OCI-LY3 (cell line): ENCODE measurements at regions not wholly inside any gene's neighbourhood (a gene's known extent, or its start where the extent isn't known, plus 50 kb on each side); places are given as distances from the start of the nearest gene placed in this dataset.

Experiments
- H2AFZ ChIP-seq: fragments of 200-600, 300-600 bp; shearing (Covaris generic); 2 replicates; pipeline ENCODE4 v1.6.0; 2014; ENCODE audit warnings: antibody characterized with exemption, low read depth, low read length
- H3K27ac ChIP-seq: fragments of 200-600, 300-600 bp; sonication (generic); 2 replicates; pipeline ENCODE4 v1.5.1; 2014; ENCODE audit warnings: mild to moderate bottlenecking, low read length, moderate library complexity, mixed read lengths
- H3K27me3 ChIP-seq: fragments of 200-600, 300-600 bp; sonication (generic); 2 replicates; pipeline ENCODE4 v1.6.1; 2014; ENCODE audit warnings: low read depth, low read length, mixed read lengths
- H3K36me3 ChIP-seq: fragments of 200-600, 300-600 bp; sonication (generic); replicated peaks from 2 replicates; pipeline ENCODE3; 2014; ENCODE audit warnings: low read depth, low read length, mixed read lengths
- H3K4me1 ChIP-seq: fragments of 300-600, 200-600 bp; sonication (generic); 2 replicates; pipeline ENCODE4 v1.6.1; 2014; ENCODE audit warnings: low read length, mixed read lengths
- H3K4me2 ChIP-seq: fragments of 200-600, 300-600 bp; sonication (generic); 2 replicates; pipeline ENCODE4 v1.6.1; 2014; ENCODE audit warnings: low read length, mixed read lengths
- H3K4me3 ChIP-seq: fragments of 300-600, 200-600 bp; sonication (generic); 2 replicates; pipeline ENCODE4 v1.5.1; 2014; ENCODE audit warnings: antibody characterized with exemption, mild to moderate bottlenecking, low read length, moderate library complexity
- H3K79me2 ChIP-seq: fragments of 300-600, 200-600 bp; shearing (Covaris generic); 2 replicates; pipeline ENCODE4 v1.6.1; 2014; ENCODE audit warnings: mild to moderate bottlenecking, low read length, mixed read lengths
- H3K9ac ChIP-seq: fragments of 300-600, 200-600 bp; shearing (Covaris generic); 2 replicates; pipeline ENCODE4 v1.6.0; 2014; ENCODE audit warnings: mild to moderate bottlenecking, low read length, moderate library complexity
- H3K9me3 ChIP-seq: fragments of 200-600, 300-600 bp; shearing (Covaris generic); 2 replicates; pipeline ENCODE4 v1.6.1; 2014; ENCODE audit warnings: low read length, mixed read lengths; ENCODE audit not compliant: insufficient read depth
- H4K20me1 ChIP-seq: fragments of 200-600, 300-600 bp; sonication (generic); 2 replicates; pipeline ENCODE4 v1.6.1; 2016; ENCODE audit warnings: low read length, mixed read lengths; ENCODE audit not compliant: insufficient read depth
- CTCF ChIP-seq: fragments of 200-600, 300-600 bp; sonication (generic); IDR thresholded peaks from 2 replicates; pipeline ENCODE4 v1.5.1; 2014; ENCODE audit warnings: antibody characterized with exemption, low read length, low read depth
- EZH2phosphoT487 ChIP-seq: fragments of 200-600 bp; shearing (Covaris generic); IDR thresholded peaks from 2 replicates; pipeline ENCODE4 v1.6.1; 2018; ENCODE audit warnings: antibody characterized with exemption, mixed run types, low read depth

- no peaks in the 10 kb centered on the region for H3K4me1 ChIP-seq
- no peaks in the 10 kb centered on the region for H4K20me1 ChIP-seq
- H3K36me3 ChIP-seq = no peaks in the 10 kb centered on the region
- no peaks in the 10 kb centered on the region for H3K79me2 ChIP-seq
- H3K9ac ChIP-seq = no peak overlapping the region
- no peak overlapping the region for H2AFZ ChIP-seq
- no peaks in the 10 kb centered on the region for H3K9me3 ChIP-seq
- H3K27ac ChIP-seq = no peak overlapping the region
- no peak for TF ChIP-seq EZH2phosphoT487
- no peak for TF ChIP-seq CTCF
- H3K4me3 ChIP-seq = no peak overlapping the region
- no peaks in the 10 kb centered on the region for H3K27me3 ChIP-seq
- H3K4me2 ChIP-seq = no peak overlapping the region
Observed at GRCh38 chr7:124688991-124689390, 76.6 kb downstream of the GPR37 start.

GRCh38 chr7:124686543-124687171 is 78.9 kb downstream of the GPR37 start:
- H3K9me3 ChIP-seq = no peaks in the 10 kb centered on the region
- H3K36me3 ChIP-seq = no peaks in the 10 kb centered on the region
- H3K79me2 ChIP-seq = no peaks in the 10 kb centered on the region
- no peak overlapping the region for H3K4me3 ChIP-seq
- H2AFZ ChIP-seq = no peak overlapping the region
- H3K27me3 ChIP-seq = no peaks in the 10 kb centered on the region
- TF ChIP-seq CTCF = no peak
- no peak for TF ChIP-seq EZH2phosphoT487
- H4K20me1 ChIP-seq = no peaks in the 10 kb centered on the region
- H3K4me1 ChIP-seq = no peaks in the 10 kb centered on the region
- no peak overlapping the region for H3K9ac ChIP-seq
- H3K27ac ChIP-seq = no peak overlapping the region
- no peak overlapping the region for H3K4me2 ChIP-seq

GRCh38 chr7:124681946-124682345 is 83.6 kb downstream of the GPR37 start:
- no peaks in the 10 kb centered on the region for H4K20me1 ChIP-seq
- no peaks in the 10 kb centered on the region for H3K27me3 ChIP-seq
- H3K9ac ChIP-seq = no peak overlapping the region
- TF ChIP-seq CTCF (no peak), EZH2phosphoT487 (no peak)
- no peak overlapping the region for H3K4me3 ChIP-seq
- H3K27ac ChIP-seq = no peak overlapping the region
- H3K4me1 ChIP-seq = no peaks in the 10 kb centered on the region
- no peaks in the 10 kb centered on the region for H3K36me3 ChIP-seq
- no peak overlapping the region for H2AFZ ChIP-seq
- H3K9me3 ChIP-seq = no peaks in the 10 kb centered on the region
- no peaks in the 10 kb centered on the region for H3K79me2 ChIP-seq
- H3K4me2 ChIP-seq = no peak overlapping the region

- no peak overlapping the region for H2AFZ ChIP-seq
- TF ChIP-seq CTCF = no peak
- no peak for TF ChIP-seq EZH2phosphoT487
- H3K9ac ChIP-seq = no peak overlapping the region
- no peak overlapping the region for H3K4me2 ChIP-seq
- H3K79me2 ChIP-seq = no peaks in the 10 kb centered on the region
- no peak overlapping the region for H3K4me3 ChIP-seq
- no peaks in the 10 kb centered on the region for H4K20me1 ChIP-seq
- no peaks in the 10 kb centered on the region for H3K4me1 ChIP-seq
- H3K36me3 ChIP-seq = no peaks in the 10 kb centered on the region
- H3K27ac ChIP-seq = no peak overlapping the region
- no peaks in the 10 kb centered on the region for H3K27me3 ChIP-seq
- no peaks in the 10 kb centered on the region for H3K9me3 ChIP-seq
Observed at GRCh38 chr7:124680304-124680703, 85.3 kb downstream of the GPR37 start.
